ENCODE measurements at regions not wholly inside any gene's neighbourhood (a gene's known extent, or its start where the extent isn't known, plus 50 kb on each side); places are given as distances from the start of the nearest gene placed in this dataset.

DNA sequence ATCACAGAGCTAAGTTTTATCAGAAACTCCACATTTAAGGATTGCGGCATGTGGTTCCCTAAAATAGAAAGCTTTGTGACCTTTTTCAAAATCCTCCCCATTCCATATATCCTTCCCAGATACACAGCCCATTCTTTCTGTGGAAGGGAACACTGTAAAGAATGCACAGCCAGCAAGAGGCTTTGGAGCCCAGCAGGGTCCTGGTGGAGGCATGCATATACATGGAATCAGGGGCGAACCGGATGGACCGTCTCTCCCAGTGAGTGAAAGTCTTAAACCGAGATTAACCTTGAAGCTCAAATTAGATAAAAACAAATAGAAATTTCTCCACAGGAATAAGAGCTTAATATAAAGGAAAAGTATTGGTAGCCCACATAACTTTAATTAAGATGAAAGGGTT, 436.2 kb upstream of the MDFIC2 start:
- TF ChIP-seq FOS (IDR thresholded peaks at IDR 0.05; ENCODE audit: borderline replicate concordance, insufficient read depth, low read length) (no peak), POLR2A (IDR thresholded peaks at IDR 0.05; ENCODE audit: low read depth, low read length) (no peak), MYC (IDR thresholded peaks at IDR 0.05; ENCODE audit: low read depth, low read length) (no peak), EZH2 (IDR thresholded peaks at IDR 0.05; ENCODE audit: borderline replicate concordance, low read depth, low read length, severe bottlenecking) (no peak), JUN (IDR thresholded peaks at IDR 0.05; ENCODE audit: borderline replicate concordance, insufficient read depth, insufficient read length, low read depth) (no peak), POLR2AphosphoS5 (IDR thresholded peaks at IDR 0.05; ENCODE audit: insufficient read depth, low read depth, low read length) (no peak), GATA2 (IDR thresholded peaks at IDR 0.05; ENCODE audit: insufficient read depth, insufficient read length, low read depth, low read length) (no peak)
- TF ChIP-seq, protein P1, sequence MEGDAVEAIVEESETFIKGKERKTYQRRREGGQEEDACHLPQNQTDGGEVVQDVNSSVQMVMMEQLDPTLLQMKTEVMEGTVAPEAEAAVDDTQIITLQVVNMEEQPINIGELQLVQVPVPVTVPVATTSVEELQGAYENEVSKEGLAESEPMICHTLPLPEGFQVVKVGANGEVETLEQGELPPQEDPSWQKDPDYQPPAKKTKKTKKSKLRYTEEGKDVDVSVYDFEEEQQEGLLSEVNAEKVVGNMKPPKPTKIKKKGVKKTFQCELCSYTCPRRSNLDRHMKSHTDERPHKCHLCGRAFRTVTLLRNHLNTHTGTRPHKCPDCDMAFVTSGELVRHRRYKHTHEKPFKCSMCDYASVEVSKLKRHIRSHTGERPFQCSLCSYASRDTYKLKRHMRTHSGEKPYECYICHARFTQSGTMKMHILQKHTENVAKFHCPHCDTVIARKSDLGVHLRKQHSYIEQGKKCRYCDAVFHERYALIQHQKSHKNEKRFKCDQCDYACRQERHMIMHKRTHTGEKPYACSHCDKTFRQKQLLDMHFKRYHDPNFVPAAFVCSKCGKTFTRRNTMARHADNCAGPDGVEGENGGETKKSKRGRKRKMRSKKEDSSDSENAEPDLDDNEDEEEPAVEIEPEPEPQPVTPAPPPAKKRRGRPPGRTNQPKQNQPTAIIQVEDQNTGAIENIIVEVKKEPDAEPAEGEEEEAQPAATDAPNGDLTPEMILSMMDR (IDR thresholded peaks at IDR 0.05; ENCODE audit: extremely low read depth in 1 of 2, insufficient read depth in 1 of 2, low read depth in 1 of 2, low read length in 2 of 2) = no peak
- TF ChIP-seq, protein P2, sequence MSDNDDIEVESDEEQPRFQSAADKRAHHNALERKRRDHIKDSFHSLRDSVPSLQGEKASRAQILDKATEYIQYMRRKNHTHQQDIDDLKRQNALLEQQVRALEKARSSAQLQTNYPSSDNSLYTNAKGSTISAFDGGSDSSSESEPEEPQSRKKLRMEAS (IDR thresholded peaks at IDR 0.05; ENCODE audit: insufficient read depth, insufficient read length) = no peak
- Histone ChIP-seq H3K27ac (ENCODE audit: insufficient read depth, low read depth, low read length) (no peak overlapping the region), H3K27me3 (ENCODE audit: control insufficient read depth in 2 of 2, insufficient read depth in 2 of 2, low read length in 2 of 2) (no peaks in the 10 kb centered on the region), H3K36me3 (ENCODE audit: control insufficient read depth in 2 of 2, extremely low read depth in 1 of 2, insufficient read depth in 2 of 2, low read length in 2 of 2) (no peaks in the 10 kb centered on the region), H3K9ac (replicated peaks; ENCODE audit: extremely low read depth, insufficient read depth, low read length) (no peak overlapping the region), H3K9me3 (replicated peaks; ENCODE audit: control insufficient read depth, insufficient read depth, low read length) (no peaks in the 10 kb centered on the region), H3K4me3 (replicated peaks in 1 of 3; ENCODE audit: insufficient read depth in 1 of 3, low read depth in 1 of 3, low read length in 3 of 3) (no peak overlapping the region), H2AFZ (ENCODE audit: low read depth, low read length) (no peak overlapping the region), H4K20me1 (replicated peaks; ENCODE audit: control insufficient read depth, extremely low read depth, insufficient read depth, low read length) (no peaks in the 10 kb centered on the region), H3K4me2 (ENCODE audit: insufficient read depth, low read length) (no peak overlapping the region), H3K9me1 (replicated peaks; ENCODE audit: control insufficient read depth, extremely low read depth, insufficient read depth, low read length) (no peaks in the 10 kb centered on the region), H3K4me1 (ENCODE audit: control insufficient read depth, extremely low read depth, insufficient read depth, low read length) (no peaks in the 10 kb centered on the region), H3K79me2 (ENCODE audit: control insufficient read depth, insufficient read depth, low read length) (no peaks in the 10 kb centered on the region)
- ChIA-PET POLR2A (no interaction called here), CTCF (interaction anchor here (0.6 to 1.4 kb wide), 4 partner anchors 10 to 587 kb away, joined by 3 to 4 read pairs (median 4); no protein-coding TSS in a partner anchor)
- FAIRE-seq (no peak), DNase-seq (ENCODE audit: low read depth, low spot score) (no peak)
- intact Hi-C loops (cut with micrococcal nuclease) = no loop called here
- dilution Hi-C loops (cut with MboI; ENCODE audit: extremely low pct_ligation_motif_present, low sequenced_read_pairs) = no loop called here
- BruUV-seq (replicated peaks) = no TSS peak

All from endothelial cell of umbilical vein (primary cell).